Keratinocyte (primary cell): ENCODE measurements at regions not wholly inside any gene's neighbourhood (a gene's known extent, or its start where the extent isn't known, plus 50 kb on each side); places are given as distances from the start of the nearest gene placed in this dataset.

Experiments
- DNase-seq: peaks from one replicate; pipeline ENCODE4 v3.0.0-alpha.2; 2011; ENCODE audit warnings: low read depth, missing footprints, low spot score
- FAIRE-seq: peaks from 2 replicates; lab custom pipeline; 2011; peaks lifted over from hg19 to GRCh38; lab: Jason Lieb, UNC
- H2AFZ ChIP-seq: 2 replicates; pipeline ENCODE4 v1.6.0; 2012; ENCODE audit warnings: low read length, control low read depth, inconsistent platforms; ENCODE audit not compliant: control insufficient read depth
- H3K27ac ChIP-seq: 2 replicates; pipeline ENCODE4 v1.5.1; 2011; ENCODE audit warnings: low read length; ENCODE audit not compliant: control insufficient read depth, insufficient read depth
- H3K27me3 ChIP-seq: 3 replicates; pipeline ENCODE4 v1.6.0; 2011; ENCODE audit warnings: low read length; ENCODE audit not compliant: control insufficient read depth, insufficient read depth; ENCODE audit errors: extremely low read depth
- H3K36me3 ChIP-seq, 2 experiments: 2 replicates in 1 of 2; 3 replicates in 1 of 2; pipeline ENCODE4 v1.5.1; 2011; ENCODE audit warnings: low read length in 2 of 2, mild to moderate bottlenecking in 1 of 2; ENCODE audit not compliant: control insufficient read depth in 2 of 2, insufficient read depth in 2 of 2; ENCODE audit errors: extremely low read depth in 1 of 2
- H3K4me1 ChIP-seq: 3 replicates; pipeline ENCODE4 v1.5.1; 2011; ENCODE audit warnings: low read length; ENCODE audit not compliant: control insufficient read depth, insufficient read depth; ENCODE audit errors: extremely low read depth
- H3K4me2 ChIP-seq: 3 replicates; pipeline ENCODE4 v1.6.0; 2011; ENCODE audit warnings: low read depth, low read length; ENCODE audit not compliant: control insufficient read depth, insufficient read depth; ENCODE audit errors: extremely low read depth
- H3K4me3 ChIP-seq, 3 experiments: fragments of 200-600 bp in 1 of 3; sonication (generic) in 1 of 3; 2 replicates in 2 of 3; 3 replicates in 1 of 3; pipeline ENCODE4 v1.5.1; 2011 to 2016; ENCODE audit warnings: low read length in 3 of 3, mild to moderate bottlenecking in 3 of 3, control low read depth in 2 of 3, inconsistent platforms in 1 of 3, low read depth in 1 of 3, mixed read lengths in 1 of 3, mixed run types in 1 of 3, moderate library complexity in 1 of 3; ENCODE audit not compliant: control insufficient read depth in 2 of 3, insufficient read depth in 2 of 3; ENCODE audit errors: extremely low read depth in 1 of 3
- H3K79me2 ChIP-seq: 2 replicates; pipeline ENCODE4 v1.6.0; 2012; ENCODE audit warnings: low read length; ENCODE audit not compliant: control insufficient read depth, insufficient read depth
- H3K9ac ChIP-seq: 3 replicates; pipeline ENCODE4 v1.6.0; 2011; ENCODE audit warnings: low read length; ENCODE audit not compliant: control insufficient read depth, insufficient read depth; ENCODE audit errors: extremely low read depth
- H3K9me1 ChIP-seq: 3 replicates; pipeline ENCODE4 v1.6.0; 2011; ENCODE audit warnings: low read length; ENCODE audit not compliant: control insufficient read depth, insufficient read depth; ENCODE audit errors: extremely low read depth
- H3K9me3 ChIP-seq: 2 replicates; pipeline ENCODE4 v1.5.1; 2012; ENCODE audit warnings: low read depth, low read length; ENCODE audit not compliant: control insufficient read depth
- H4K20me1 ChIP-seq: 3 replicates; pipeline ENCODE4 v1.6.0; 2011; ENCODE audit warnings: low read length; ENCODE audit not compliant: control insufficient read depth, insufficient read depth; ENCODE audit errors: extremely low read depth
- EZH2 ChIP-seq: IDR thresholded peaks from one replicate; pipeline ENCODE4 v1.6.1; 2012; ENCODE audit warnings: inconsistent platforms, mild to moderate bottlenecking, low read length, moderate library complexity
- dilution Hi-C: fragments of 300-500 bp; cut with MboI; formaldehyde crosslinking; loops from one replicate; pipeline ENCODE4 v1.7.0; 2020; ENCODE audit warnings: low sequenced_read_pairs; ENCODE audit not compliant: extremely low pct_ligation_motif_present
- TF ChIP-seq, protein P1 (sequence below), 3 experiments: IDR thresholded peaks in 1 of 3; conservative IDR thresholded peaks in 1 of 3; optimal IDR thresholded peaks in 1 of 3; 2 replicates in 2 of 3; 3 replicates in 1 of 3; pipeline versions ENCODE3 to v1.5.1; 2011; ENCODE audit warnings: low read length in 3 of 3, mild to moderate bottlenecking in 3 of 3, moderate library complexity in 2 of 3, control low read depth in 1 of 3, inconsistent platforms in 1 of 3; ENCODE audit not compliant: insufficient read depth in 2 of 3; ENCODE audit errors: extremely low read depth in 1 of 3

DNA sequence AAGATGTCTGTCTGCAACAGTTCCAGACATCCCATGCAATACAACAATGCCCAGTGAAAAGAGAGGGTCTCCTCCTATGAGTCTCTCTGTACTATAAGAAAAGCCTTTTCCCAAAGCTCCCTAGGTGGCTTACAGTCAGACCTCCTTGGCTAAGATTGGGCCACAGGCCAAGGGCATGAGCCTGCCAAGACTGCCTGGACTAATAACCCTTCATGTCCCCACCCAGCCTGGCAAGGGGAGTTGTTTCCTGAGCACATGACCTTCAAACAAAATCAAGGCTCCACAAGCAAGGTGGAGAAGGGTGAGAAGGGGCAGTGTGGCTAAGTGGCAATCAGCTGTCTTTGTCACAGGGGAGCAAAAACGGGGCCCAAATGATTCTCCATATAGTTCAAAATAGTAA lies 75.6 kb upstream of the ZSWIM6 start:
- Histone ChIP-seq H3K9me3 (no peaks in the 10 kb centered on the region), H3K79me2 (no peaks in the 10 kb centered on the region), H2AFZ (no peak overlapping the region), H3K36me3 (no peaks in the 10 kb centered on the region), H3K9ac (no peak overlapping the region), H3K4me2 (no peak overlapping the region), H4K20me1 (no peaks in the 10 kb centered on the region), H3K27me3 (no peaks in the 10 kb centered on the region), H3K4me1 (peaks cover 13% of the 10 kb centered on the region), H3K27ac (no peak overlapping the region), H3K9me1 (no peaks in the 10 kb centered on the region), H3K4me3 (no peak overlapping the region)
- TF ChIP-seq, protein P1, sequence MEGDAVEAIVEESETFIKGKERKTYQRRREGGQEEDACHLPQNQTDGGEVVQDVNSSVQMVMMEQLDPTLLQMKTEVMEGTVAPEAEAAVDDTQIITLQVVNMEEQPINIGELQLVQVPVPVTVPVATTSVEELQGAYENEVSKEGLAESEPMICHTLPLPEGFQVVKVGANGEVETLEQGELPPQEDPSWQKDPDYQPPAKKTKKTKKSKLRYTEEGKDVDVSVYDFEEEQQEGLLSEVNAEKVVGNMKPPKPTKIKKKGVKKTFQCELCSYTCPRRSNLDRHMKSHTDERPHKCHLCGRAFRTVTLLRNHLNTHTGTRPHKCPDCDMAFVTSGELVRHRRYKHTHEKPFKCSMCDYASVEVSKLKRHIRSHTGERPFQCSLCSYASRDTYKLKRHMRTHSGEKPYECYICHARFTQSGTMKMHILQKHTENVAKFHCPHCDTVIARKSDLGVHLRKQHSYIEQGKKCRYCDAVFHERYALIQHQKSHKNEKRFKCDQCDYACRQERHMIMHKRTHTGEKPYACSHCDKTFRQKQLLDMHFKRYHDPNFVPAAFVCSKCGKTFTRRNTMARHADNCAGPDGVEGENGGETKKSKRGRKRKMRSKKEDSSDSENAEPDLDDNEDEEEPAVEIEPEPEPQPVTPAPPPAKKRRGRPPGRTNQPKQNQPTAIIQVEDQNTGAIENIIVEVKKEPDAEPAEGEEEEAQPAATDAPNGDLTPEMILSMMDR (optimal IDR thresholded peaks at IDR 0.05 in 1 of 3, IDR thresholded peaks at IDR 0.05 in 1 of 3, conservative IDR thresholded peaks at IDR 0.05 in 1 of 3; ENCODE audit: extremely low read depth in 1 of 3, insufficient read depth in 2 of 3, low read length in 3 of 3), result no peak
- TF ChIP-seq EZH2, result no peak
- no peak for FAIRE-seq
- dilution Hi-C loops, result no loop called here
- no peak for DNase-seq

DNA sequence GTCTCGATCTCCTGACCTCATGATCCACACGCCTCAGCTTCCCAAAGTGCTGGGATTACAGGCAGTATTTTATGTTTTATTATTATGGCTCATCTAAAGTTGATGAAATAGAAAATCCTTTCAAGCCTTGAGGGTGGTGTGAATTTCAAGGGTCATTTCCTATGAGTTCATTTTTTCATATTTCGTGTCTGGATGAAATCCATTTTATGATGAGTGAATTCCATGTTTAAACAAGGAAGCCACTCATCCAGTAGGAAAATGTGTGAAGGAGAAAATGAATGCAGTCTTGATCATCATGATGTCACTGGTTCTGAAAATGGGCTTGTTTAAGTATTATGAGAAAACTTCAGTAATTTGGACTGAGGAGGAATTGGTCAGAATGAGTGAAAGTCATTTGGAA lies 74.6 kb upstream of the ZSWIM6 start:
- H3K9me1 ChIP-seq, result no peaks in the 10 kb centered on the region
- no peak overlapping the region for H3K4me3 ChIP-seq
- no peak overlapping the region for H2AFZ ChIP-seq
- H3K4me2 ChIP-seq, result no peak overlapping the region
- TF ChIP-seq, protein P1 (optimal IDR thresholded peaks at IDR 0.05 in 1 of 3, IDR thresholded peaks at IDR 0.05 in 1 of 3, conservative IDR thresholded peaks at IDR 0.05 in 1 of 3; ENCODE audit: extremely low read depth in 1 of 3, insufficient read depth in 2 of 3, low read length in 3 of 3), result no peak
- TF ChIP-seq EZH2, result no peak
- H3K36me3 ChIP-seq, result no peaks in the 10 kb centered on the region
- H3K27ac ChIP-seq, result no peak overlapping the region
- dilution Hi-C loops, result no loop called here
- no peaks in the 10 kb centered on the region for H3K27me3 ChIP-seq
- H3K9me3 ChIP-seq, result no peaks in the 10 kb centered on the region
- H3K9ac ChIP-seq, result no peak overlapping the region
- peaks cover 13% of the 10 kb centered on the region for H3K4me1 ChIP-seq
- FAIRE-seq (no peak), DNase-seq (no peak)
- no peaks in the 10 kb centered on the region for H3K79me2 ChIP-seq
- no peaks in the 10 kb centered on the region for H4K20me1 ChIP-seq
